ENCODE measurements at regions not wholly inside any gene's neighbourhood (a gene's known extent, or its start where the extent isn't known, plus 50 kb on each side); places are given as distances from the start of the nearest gene placed in this dataset.
A peak's percentile ranks its signal among the peaks of the same experiment; 100 is the strongest.

DNA sequence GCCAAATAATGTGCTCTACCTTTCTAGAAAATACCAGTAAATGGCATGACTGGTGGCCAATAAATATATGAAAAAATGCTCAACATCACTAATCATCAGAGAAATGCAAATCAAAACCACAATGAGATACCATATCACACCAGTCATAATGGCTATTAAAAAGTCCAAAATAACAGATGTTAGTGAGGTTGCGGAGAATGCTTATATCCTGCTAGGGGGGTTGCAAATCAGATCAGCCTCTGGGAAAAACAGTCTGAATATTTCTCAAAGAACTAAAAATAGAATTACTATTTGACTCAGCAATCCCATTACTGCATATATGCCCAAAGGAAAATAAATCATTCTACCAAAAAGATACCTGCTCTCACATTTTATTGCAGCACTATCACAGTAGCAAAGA, 115.1 kb downstream of the RASGEF1B start:
- no peaks in the 10 kb centered on the region for H3K9me3 ChIP-seq (ENCODE audit: severe bottlenecking)
- no peaks in the 10 kb centered on the region for H3K27me3 ChIP-seq (ENCODE audit: insufficient read depth, low read depth, severe bottlenecking)
- DNase-seq = no peak
- TF ChIP-seq, protein P1, sequence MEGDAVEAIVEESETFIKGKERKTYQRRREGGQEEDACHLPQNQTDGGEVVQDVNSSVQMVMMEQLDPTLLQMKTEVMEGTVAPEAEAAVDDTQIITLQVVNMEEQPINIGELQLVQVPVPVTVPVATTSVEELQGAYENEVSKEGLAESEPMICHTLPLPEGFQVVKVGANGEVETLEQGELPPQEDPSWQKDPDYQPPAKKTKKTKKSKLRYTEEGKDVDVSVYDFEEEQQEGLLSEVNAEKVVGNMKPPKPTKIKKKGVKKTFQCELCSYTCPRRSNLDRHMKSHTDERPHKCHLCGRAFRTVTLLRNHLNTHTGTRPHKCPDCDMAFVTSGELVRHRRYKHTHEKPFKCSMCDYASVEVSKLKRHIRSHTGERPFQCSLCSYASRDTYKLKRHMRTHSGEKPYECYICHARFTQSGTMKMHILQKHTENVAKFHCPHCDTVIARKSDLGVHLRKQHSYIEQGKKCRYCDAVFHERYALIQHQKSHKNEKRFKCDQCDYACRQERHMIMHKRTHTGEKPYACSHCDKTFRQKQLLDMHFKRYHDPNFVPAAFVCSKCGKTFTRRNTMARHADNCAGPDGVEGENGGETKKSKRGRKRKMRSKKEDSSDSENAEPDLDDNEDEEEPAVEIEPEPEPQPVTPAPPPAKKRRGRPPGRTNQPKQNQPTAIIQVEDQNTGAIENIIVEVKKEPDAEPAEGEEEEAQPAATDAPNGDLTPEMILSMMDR (IDR thresholded peaks at IDR 0.05; ENCODE audit: low read depth, low read length) = no peak
- peak overlapping the region; percentile 69; the same call in 1 of the 2 replicates for H3K27ac ChIP-seq
- no peak overlapping the region for H3K4me3 ChIP-seq (ENCODE audit: low read depth, low read length)
- no peaks in the 10 kb centered on the region for H3K36me3 ChIP-seq

DNA sequence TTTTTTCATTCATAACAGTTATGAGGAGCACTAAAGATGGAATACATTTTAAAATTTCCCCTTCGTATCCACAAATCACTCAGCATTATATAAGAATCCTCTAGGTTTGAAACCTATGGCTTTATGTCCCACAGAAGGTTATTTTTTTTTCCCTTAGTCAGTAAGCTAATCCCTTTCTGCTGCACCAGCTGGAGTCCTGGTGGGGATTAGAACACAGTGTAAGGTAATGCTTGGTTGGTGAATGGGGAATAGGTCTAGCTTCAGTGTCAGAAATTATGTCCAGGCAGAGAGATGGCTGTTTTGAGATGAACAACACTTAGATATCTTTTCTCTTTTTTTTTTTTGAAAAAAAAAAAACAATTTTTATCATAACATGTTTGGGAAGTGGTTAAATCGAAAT, 116.6 kb downstream of the RASGEF1B start:
- Histone ChIP-seq H3K27me3 (ENCODE audit: insufficient read depth, low read depth, severe bottlenecking) (no peaks in the 10 kb centered on the region), H3K27ac (peak overlapping the region; percentile 69), H3K9me3 (ENCODE audit: severe bottlenecking) (no peaks in the 10 kb centered on the region), H3K4me3 (ENCODE audit: low read depth, low read length) (0 out of 2 replicates have a peak overlapping the region, but pooled peaks have one; percentile 7), H3K36me3 (no peaks in the 10 kb centered on the region)
- TF ChIP-seq, protein P1 (IDR thresholded peaks at IDR 0.05; ENCODE audit: low read depth, low read length) = no peak
- DNase-seq = peak; percentile 76

DNA sequence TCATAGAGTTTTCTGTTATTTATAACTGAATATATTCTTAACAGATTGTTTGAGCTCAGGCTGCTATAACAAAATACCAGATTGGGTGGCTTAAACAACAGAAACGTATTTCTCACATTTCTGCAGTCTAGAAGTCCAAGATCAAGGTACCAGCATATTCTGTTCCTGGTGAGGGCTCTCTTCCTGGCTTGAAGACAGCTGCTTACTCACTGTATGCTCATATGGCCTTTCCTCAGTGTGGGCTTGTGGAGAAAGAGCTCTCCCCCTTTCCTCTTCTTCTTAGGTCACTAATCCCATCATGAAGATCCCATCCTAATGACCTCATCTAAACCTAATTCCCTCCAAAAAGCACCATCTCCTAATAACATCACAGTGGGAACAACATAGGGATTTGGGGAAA, 117.8 kb downstream of the RASGEF1B start:
- Histone ChIP-seq H3K27me3 (ENCODE audit: insufficient read depth, low read depth, severe bottlenecking) (no peaks in the 10 kb centered on the region), H3K36me3 (no peaks in the 10 kb centered on the region), H3K27ac (peak overlapping the region; percentile 69), H3K4me3 (ENCODE audit: low read depth, low read length) (no peak overlapping the region), H3K9me3 (ENCODE audit: severe bottlenecking) (no peaks in the 10 kb centered on the region)
- peak; percentile 76 for DNase-seq
- TF ChIP-seq, protein P1 (IDR thresholded peaks at IDR 0.05; ENCODE audit: low read depth, low read length) = no peak

DNA sequence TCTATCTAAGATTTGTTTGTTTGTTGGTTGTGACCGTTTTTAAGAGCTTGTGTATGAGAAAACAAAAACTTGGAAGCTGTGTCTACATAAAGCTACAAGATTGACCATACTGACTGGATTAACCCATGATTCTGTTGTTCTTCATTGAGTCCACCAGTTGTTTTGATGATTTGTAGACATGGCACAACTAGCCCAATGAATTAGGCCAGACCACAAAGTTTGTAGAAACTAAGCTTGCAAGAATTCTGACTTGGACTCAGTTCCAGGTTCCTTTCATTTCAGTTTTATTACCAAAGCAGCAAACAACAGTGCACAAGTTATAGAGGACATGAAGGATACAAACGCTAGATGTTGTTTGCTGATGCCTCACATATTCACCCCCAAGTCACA, 119.3 kb downstream of the RASGEF1B start:
- Histone ChIP-seq H3K4me3 (ENCODE audit: low read depth, low read length) (no peak overlapping the region), H3K9me3 (ENCODE audit: severe bottlenecking) (no peaks in the 10 kb centered on the region), H3K36me3 (no peaks in the 10 kb centered on the region), H3K27me3 (ENCODE audit: insufficient read depth, low read depth, severe bottlenecking) (no peaks in the 10 kb centered on the region), H3K27ac (no peak overlapping the region)
- no peak for DNase-seq
- TF ChIP-seq, protein P1 (IDR thresholded peaks at IDR 0.05; ENCODE audit: low read depth, low read length) = no peak

DNA sequence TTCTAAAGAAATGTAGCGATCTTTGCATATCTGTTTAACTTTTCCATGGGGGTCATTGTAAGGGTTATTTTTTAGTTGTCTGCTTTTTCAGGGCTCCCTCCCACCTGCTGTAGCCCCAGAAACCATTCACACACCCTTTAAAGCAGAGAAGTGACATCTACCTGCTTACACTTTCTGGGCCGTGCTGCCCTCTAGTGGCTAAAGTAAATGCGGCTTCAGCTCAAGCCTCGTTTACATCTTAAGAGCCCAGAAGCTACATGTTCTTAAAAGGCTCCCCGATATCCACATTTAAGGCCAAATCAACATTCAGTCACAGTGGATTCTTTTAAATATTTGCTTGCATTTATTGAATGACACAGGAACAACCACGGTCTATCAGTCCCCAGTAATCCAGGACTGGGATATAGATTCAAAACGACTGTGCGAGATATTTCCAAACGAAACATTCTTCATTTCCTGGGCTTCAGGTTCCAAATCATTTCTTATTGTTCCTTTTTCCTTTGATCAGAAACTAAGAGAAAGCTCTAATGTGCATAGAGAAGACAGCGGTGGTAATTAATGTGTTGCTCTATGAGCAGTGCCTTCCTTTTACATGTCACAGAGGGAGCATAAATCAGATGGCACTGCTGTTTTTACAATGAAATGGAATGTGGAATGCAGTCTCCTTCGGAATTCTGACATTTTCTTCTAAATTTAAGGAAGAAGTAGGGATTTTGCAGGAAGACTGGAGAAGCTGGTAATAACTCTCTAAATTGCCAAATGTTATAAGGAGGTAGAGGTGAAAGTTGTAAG, 119.9 kb downstream of the RASGEF1B start:
- H3K36me3 ChIP-seq = no peaks in the 10 kb centered on the region
- no peaks in the 10 kb centered on the region for H3K27me3 ChIP-seq (ENCODE audit: insufficient read depth, low read depth, severe bottlenecking)
- no peaks in the 10 kb centered on the region for H3K9me3 ChIP-seq (ENCODE audit: severe bottlenecking)
- TF ChIP-seq, protein P1 (IDR thresholded peaks at IDR 0.05; ENCODE audit: low read depth, low read length) = peak; percentile 84
- peak overlapping the region; percentile 46; the same call in 1 of the 2 replicates for H3K27ac ChIP-seq
- DNase-seq = peak; percentile 83
- no peak overlapping the region for H3K4me3 ChIP-seq (ENCODE audit: low read depth, low read length)

Data from WERI-Rb-1 (cell line).